ENCODE measurements at regions not wholly inside any gene's neighbourhood (a gene's known extent, or its start where the extent isn't known, plus 50 kb on each side); places are given as distances from the start of the nearest gene placed in this dataset.

GRCh38 chr3:82240322-82240721 lies 478.9 kb upstream of the GBE1 start:
- H3K9ac ChIP-seq (ENCODE audit: control insufficient read depth, extremely low read depth, insufficient read depth, low read length): no peak overlapping the region
- FAIRE-seq (no peak), DNase-seq (ENCODE audit: low read depth, low spot score) (no peak)
- H3K27me3 ChIP-seq (ENCODE audit: control insufficient read depth, extremely low read depth, insufficient read depth, low read length): no peaks in the 10 kb centered on the region
- no peaks in the 10 kb centered on the region for H3K36me3 ChIP-seq (ENCODE audit: control insufficient read depth in 2 of 2, extremely low read depth in 1 of 2, insufficient read depth in 2 of 2, low read length in 2 of 2)
- TF ChIP-seq EZH2 (IDR thresholded peaks at IDR 0.05; ENCODE audit: low read length) (no peak), CTCF (optimal IDR thresholded peaks at IDR 0.05 in 1 of 3, IDR thresholded peaks at IDR 0.05 in 1 of 3, conservative IDR thresholded peaks at IDR 0.05 in 1 of 3; ENCODE audit: extremely low read depth in 1 of 3, insufficient read depth in 2 of 3, low read length in 3 of 3) (no peak)
- H3K4me2 ChIP-seq (ENCODE audit: control insufficient read depth, extremely low read depth, insufficient read depth, low read depth, low read length): no peak overlapping the region
- no peak overlapping the region for H3K4me3 ChIP-seq (ENCODE audit: control insufficient read depth in 2 of 3, extremely low read depth in 1 of 3, insufficient read depth in 2 of 3, low read depth in 1 of 3, low read length in 3 of 3)
- dilution Hi-C loops (cut with MboI; ENCODE audit: extremely low pct_ligation_motif_present, low sequenced_read_pairs): no loop called here
- no peaks in the 10 kb centered on the region for H4K20me1 ChIP-seq (ENCODE audit: control insufficient read depth, extremely low read depth, insufficient read depth, low read length)
- H3K4me1 ChIP-seq (ENCODE audit: control insufficient read depth, extremely low read depth, insufficient read depth, low read length): no peaks in the 10 kb centered on the region
- no peak overlapping the region for H2AFZ ChIP-seq (ENCODE audit: control insufficient read depth, low read length)
- H3K27ac ChIP-seq (ENCODE audit: control insufficient read depth, insufficient read depth, low read length): no peak overlapping the region
- H3K9me3 ChIP-seq (ENCODE audit: control insufficient read depth, low read depth, low read length): no peaks in the 10 kb centered on the region
- no peaks in the 10 kb centered on the region for H3K79me2 ChIP-seq (ENCODE audit: control insufficient read depth, insufficient read depth, low read length)
- H3K9me1 ChIP-seq (ENCODE audit: control insufficient read depth, extremely low read depth, insufficient read depth, low read length): no peaks in the 10 kb centered on the region

DNA sequence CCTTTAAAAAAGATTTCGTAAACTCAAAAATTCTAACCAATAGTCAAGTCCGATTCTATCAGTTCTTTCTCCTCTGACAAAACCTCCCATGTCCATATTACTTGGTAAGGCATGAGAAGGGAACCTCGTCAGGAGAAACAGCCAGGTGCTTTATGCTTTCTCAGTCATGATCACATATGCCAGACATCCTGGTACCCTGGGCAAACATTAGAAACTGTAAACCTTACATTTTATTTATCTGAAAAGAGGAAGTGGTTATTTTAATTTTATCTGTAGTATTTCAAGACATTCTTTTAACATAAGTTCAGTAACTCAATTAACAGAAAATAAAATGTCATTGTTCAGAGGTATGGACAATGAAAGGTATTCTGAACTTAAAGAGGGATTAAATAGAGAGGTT lies 474.8 kb upstream of the GBE1 start:
- H3K79me2 ChIP-seq (ENCODE audit: control insufficient read depth, insufficient read depth, low read length): no peaks in the 10 kb centered on the region
- no peak for DNase-seq (ENCODE audit: low read depth, low spot score)
- H3K9me1 ChIP-seq (ENCODE audit: control insufficient read depth, extremely low read depth, insufficient read depth, low read length): no peaks in the 10 kb centered on the region
- no peaks in the 10 kb centered on the region for H3K36me3 ChIP-seq (ENCODE audit: control insufficient read depth in 2 of 2, extremely low read depth in 1 of 2, insufficient read depth in 2 of 2, low read length in 2 of 2)
- no peak overlapping the region for H3K27ac ChIP-seq (ENCODE audit: control insufficient read depth, insufficient read depth, low read length)
- dilution Hi-C loops (cut with MboI; ENCODE audit: extremely low pct_ligation_motif_present, low sequenced_read_pairs): no loop called here
- TF ChIP-seq EZH2 (IDR thresholded peaks at IDR 0.05; ENCODE audit: low read length): no peak
- no peak for TF ChIP-seq CTCF (optimal IDR thresholded peaks at IDR 0.05 in 1 of 3, IDR thresholded peaks at IDR 0.05 in 1 of 3, conservative IDR thresholded peaks at IDR 0.05 in 1 of 3; ENCODE audit: extremely low read depth in 1 of 3, insufficient read depth in 2 of 3, low read length in 3 of 3)
- H3K4me2 ChIP-seq (ENCODE audit: control insufficient read depth, extremely low read depth, insufficient read depth, low read depth, low read length): no peak overlapping the region
- no peaks in the 10 kb centered on the region for H3K27me3 ChIP-seq (ENCODE audit: control insufficient read depth, extremely low read depth, insufficient read depth, low read length)
- no peak overlapping the region for H3K4me3 ChIP-seq (ENCODE audit: control insufficient read depth in 2 of 3, extremely low read depth in 1 of 3, insufficient read depth in 2 of 3, low read depth in 1 of 3, low read length in 3 of 3)
- H3K4me1 ChIP-seq (ENCODE audit: control insufficient read depth, extremely low read depth, insufficient read depth, low read length): no peaks in the 10 kb centered on the region
- no peak overlapping the region for H3K9ac ChIP-seq (ENCODE audit: control insufficient read depth, extremely low read depth, insufficient read depth, low read length)
- no peak for FAIRE-seq
- no peaks in the 10 kb centered on the region for H3K9me3 ChIP-seq (ENCODE audit: control insufficient read depth, low read depth, low read length)
- H4K20me1 ChIP-seq (ENCODE audit: control insufficient read depth, extremely low read depth, insufficient read depth, low read length): no peaks in the 10 kb centered on the region
- H2AFZ ChIP-seq (ENCODE audit: control insufficient read depth, low read length): no peak overlapping the region

All from keratinocyte (primary cell).